GDM1 (cell line): ENCODE measurements at regions not wholly inside any gene's neighbourhood (a gene's known extent, or its start where the extent isn't known, plus 50 kb on each side); places are given as distances from the start of the nearest gene placed in this dataset.

Experiments used
- DNase-seq: peaks from one replicate; lab custom pipeline; 2025; lab: John Stamatoyannopoulos, UW

DNA sequence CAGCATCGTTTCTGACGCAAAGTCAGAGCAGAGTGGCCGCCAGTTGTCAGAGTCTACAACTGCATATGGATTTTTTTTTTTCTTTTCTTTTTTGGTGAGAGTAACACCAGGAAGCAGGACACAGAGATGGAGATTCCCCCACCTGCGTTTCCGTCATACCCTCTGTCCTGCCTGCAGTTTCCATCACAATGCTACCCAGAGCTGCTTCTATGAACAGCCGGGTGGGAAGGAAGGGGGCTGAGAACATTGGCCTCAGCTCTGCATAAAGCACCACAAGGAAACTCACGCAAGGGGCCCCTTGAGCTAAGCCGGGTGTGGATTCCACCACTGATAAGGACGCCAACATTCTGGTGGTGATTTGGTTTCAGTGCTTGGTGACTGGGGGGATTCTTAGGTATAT, 183.5 kb upstream of the AFDN start:
- DNase-seq: no peak

DNA sequence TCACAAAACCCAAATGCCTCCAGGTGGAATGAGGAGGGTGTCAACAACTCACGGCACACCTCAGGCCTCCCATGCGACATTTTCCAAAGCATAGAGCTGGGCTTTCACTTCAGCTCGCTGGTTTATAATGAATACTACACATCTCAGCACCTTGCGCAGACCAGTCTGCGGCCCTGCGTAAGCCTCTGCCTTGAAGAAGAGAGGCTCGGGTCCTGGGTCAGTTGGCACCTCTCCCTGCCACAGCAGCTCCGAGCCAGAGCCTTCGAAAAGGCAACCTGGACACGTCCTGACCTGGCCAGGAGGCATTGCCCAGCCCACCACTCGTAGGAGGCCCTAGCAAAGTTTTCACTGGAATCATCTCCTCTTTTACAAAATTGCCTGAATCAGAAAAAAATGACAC, 183.0 kb upstream of the AFDN start:
- no peak for DNase-seq

DNA sequence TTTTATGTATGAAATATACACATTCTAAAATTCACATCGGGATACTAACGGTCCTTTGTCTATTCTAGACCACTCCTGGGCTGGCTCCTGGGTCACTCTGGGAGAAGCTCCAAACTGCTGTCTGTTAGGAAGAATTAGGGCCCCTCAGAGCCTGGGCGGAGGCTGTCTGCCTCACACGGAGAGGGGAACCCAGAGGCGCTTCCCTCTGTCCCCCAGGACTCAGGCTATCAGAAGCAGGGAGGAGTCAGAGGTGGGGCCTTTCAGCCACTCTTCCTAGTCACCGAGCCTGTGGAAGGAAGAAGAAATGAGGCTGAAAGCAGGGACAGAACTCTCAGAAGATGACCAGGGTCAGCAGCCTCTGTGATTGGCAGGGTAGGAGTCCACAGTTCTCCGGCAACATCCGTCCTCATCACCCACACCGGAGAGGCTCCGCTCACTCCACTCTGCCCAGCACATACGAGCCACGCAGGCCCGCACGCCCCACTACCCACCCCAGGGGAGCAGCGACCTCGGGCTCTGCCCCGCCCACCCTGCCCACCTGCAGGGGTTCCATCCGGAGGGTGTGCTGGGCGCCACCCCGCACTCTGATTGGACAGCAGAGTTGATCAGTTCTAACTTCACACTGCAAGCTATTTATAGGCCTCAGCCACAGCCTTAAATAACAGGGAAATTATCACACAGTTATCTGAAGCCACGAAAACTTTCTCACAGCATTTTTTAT, 182.1 kb upstream of the AFDN start:
- DNase-seq: no peak

DNA sequence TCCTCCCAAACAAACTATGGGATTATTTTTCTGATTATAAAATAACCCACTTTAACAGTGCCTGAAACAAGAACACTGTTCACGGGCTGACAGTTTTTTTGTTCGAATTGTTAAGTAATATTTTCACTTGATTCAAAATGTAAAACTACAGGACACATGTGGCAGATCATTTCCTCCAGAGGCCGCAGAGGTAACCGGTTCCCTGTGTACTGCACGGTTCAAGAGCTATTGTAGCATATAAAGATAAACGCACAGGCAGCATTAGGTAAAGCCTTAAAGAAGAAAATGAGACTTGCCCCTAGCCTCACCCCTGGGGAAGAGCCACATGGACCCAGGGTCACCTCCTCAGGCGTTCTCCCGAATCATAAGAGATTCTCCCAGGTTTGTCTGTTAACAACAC, 181.3 kb upstream of the AFDN start:
- DNase-seq: no peak

DNA sequence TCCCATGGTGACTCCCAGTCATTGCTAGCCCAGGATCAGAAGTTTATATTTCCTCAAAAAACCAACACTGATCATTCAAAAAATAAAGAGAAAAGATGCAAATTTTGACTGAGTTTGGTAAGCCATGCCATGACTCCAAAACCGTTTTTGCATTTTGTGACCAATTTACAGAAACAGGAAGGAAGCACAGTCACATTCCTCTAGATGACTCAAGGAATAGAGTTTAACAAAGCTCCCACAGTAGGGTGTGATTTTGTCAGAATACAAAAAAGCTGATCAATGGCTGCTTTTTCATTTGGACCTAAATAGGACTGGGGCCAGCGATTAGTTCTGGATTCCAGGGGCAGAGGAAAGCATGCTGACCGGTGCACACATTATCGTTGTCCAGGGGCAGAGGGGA, 179.4 kb upstream of the AFDN start:
- no peak for DNase-seq

DNA sequence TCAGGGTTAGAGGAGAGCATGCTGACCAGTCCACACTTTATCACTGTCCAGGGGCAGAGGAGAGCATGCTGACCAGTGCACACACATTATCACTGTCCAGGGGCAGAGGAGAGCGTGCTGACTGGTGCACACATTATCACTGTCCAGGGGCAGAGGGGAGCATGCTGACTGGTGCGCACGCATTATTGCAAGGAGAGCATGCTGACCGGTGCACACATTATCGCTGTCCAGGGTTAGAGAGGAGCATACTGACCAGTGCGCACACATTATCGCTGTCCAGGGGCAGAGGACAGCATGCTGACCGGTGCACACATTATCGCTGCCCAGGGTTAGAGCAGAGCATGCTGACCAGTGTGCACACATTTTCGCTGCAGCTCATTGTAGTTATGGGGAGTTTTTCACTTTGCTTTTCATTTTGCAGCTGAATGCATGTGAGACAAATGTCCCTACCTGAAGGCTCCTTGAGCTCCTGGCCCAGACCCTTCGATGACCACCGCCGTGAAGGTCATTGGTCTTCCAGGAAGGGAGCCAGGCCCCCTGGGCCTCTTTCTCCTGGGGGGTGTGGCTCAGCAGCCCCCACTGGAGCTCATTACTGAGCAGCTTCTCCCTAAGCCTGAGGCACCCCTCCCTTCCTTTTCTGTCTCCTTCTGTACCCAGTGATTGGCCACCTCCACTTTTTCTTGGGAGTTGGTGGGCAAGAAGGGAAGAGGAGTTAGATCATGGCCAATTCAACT, 178.8 kb upstream of the AFDN start:
- no peak for DNase-seq

DNA sequence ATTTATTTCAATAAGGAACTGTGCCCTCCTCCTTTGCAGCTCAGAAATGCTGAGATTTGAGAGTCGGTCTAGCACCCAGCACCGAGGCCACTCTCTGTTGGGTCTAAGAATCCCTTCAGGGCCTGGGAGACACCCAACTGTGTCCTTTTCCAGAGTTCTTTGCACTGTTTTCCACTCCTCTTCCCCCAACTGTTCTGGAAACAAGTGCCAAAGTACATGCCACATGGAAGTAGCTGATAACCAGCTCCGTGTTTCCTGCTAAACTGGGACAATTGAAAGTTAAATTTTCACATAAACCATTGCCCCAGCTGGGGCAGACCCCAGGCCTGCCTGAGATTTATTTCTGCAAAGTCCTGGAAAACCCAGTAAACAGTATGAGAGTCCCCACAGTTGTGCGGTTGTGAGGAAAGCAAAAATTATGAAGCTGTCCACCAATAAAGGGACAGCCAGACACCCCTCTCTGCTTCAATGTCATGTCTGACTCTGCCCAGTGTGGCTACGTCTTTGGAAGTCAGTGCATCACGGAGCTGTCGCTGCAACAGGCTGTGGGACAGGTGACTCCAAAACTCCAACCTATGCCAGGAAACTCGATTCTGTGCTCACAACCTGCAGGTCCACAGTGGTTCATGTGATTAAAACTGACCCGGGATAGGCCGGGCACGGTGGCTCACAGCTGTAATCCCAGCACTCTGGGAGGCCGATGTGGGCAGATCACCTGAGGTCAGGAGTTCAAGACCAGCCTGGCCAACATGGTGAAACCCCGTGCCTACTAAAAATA, 178.0 kb upstream of the AFDN start:
- DNase-seq: no peak

DNA sequence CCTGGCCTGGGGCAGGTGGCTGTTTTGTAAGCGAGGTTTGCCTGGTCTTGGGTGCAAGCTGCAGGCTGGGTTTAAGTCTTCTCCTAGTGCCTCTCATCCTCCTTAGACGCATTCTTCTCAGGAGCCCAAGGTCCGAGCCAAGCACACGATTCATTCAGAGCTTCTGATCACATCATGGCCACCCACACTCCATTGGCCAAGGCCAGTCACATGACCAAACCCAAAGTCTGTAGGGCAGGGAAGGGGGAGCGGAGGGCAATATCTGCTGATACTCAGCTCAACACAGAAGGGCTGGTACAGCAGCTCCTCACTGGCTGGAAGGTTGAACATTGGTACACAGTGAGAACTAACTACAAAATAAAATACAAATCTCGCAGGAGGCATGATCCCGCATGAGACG, 177.2 kb upstream of the AFDN start:
- DNase-seq: no peak

DNA sequence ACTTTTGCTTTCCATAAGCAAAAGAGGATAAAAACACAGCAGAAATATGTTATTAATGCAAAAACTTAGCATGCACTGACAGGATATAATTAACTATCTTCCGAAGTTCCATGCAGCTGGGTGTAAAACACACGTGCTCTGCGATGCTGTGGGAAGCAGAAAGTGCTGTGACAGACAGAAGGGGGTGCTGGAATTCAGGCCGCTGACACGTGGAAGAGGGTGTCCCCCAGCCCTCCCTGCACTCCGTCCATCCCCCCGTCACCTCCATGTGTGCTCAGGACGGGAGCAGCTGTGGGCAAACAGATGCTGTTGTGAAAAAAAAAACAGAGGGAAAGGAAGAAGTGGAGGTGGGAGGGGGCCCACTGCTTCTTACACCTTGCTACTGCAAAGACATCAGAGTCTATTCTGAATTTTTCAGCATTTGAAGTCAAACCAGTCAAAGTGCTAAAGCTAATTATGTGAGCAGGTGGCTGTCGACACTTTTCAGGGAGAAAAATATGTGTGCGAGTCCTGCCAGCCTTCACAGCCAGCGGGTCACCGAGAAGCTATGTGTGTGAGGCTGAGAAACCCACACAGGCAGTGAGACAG, 175.9 kb upstream of the AFDN start:
- DNase-seq: no peak

DNA sequence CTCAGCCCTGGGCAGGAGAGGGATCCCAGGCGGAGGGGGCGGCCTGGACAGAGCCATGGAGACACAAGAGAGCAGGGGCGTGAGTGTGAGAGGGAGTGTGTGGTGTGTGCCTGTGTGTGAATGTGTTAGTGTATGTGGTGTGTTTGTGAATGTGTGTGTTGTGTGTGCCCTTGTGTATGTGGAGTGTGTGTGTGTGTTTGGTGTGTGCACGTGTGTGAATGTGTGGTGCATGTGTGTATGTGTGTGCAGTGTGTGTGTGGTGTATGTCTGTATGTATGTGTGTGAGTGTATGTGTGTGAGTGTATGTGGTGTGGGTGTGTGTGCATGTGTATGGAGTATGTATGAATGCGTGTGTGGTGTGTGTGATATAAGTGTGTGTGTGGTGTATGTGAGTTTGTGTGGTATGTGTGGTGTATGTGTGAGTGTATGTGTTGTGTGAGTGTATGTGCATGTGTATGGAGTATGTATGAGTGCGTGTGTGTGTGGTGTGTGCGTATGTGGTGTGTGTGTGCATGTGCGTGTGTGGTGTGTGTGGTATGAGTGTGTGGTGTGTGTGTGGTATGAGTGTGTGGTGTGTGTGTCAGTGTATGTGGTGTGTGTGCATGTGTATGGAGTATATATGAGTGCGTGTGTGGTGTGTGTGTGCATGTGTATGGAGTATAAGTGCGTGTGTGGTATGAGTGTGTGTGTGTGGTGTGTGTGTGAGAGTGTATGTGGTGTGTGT, 175.2 kb upstream of the AFDN start:
- DNase-seq: no peak

DNA sequence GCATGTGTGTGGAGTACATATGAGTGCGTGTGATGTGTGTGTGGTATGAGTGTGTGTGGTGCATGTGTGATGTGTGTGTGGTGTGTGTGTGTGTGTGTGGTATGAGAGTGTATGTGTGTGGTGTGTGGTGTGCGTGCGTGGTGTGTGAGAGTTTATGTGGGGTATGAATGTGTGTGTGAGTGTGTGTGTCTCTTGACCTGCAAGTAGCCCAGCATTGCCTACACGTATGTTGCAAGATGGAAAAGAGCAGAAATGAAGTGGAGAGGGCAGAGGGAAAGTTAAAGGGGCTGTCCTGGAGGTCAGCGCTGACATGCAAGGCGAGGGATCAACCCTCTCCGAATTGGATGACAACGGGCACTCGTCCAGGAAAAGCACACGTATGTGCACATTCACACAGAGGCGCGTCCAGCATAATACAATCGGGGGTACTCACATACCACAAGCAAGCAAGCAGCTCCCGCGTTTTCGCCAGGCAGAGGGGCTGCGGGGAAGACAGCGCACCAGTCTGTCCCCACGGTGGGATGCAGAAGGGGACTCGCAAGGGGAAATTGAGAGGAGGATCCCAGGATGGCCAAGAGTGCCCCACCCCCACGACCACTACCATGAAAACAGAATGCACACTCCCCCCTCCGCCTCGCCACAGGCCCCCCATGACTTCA, 174.5 kb upstream of the AFDN start:
- no peak for DNase-seq

DNA sequence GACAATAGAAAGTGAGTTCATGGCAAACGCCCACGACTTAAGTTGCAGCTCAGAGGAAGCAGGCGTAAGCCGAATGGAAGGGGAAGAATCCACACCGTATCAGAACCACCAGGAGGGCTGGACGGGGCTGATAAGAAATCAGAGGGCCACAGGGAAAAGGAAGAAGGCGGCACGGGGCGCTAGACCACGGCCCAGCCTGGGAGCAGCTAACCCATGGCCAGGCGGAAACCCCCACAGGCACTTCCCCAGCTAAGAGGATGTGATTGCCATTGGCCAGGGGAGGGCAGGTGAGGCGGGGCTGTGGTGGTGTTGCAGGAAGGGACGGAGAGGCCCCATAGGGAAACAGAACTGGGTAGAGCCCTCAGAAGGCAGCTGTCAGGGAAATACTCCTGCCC, 174.0 kb upstream of the AFDN start:
- DNase-seq: peak; percentile 12

DNA sequence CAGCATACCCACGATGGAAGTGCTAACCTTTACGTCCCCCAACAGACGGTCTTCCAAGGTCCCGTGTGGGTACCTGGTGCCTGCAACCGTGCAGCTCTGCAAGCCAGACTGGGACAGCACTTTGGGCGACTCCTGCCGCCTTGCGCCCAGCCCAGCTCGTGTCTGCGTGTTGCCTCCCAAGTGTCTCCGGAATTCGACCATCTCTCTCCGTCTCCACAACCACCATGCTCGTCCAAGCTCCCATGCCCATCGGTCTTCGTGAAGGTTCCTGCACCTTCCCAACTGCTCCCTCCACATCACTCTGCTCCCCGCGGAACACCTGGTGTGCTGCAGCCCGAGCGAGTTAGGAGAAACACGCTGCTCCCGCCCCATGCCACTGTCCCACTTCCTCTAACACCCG, 173.2 kb upstream of the AFDN start:
- DNase-seq: no peak

DNA sequence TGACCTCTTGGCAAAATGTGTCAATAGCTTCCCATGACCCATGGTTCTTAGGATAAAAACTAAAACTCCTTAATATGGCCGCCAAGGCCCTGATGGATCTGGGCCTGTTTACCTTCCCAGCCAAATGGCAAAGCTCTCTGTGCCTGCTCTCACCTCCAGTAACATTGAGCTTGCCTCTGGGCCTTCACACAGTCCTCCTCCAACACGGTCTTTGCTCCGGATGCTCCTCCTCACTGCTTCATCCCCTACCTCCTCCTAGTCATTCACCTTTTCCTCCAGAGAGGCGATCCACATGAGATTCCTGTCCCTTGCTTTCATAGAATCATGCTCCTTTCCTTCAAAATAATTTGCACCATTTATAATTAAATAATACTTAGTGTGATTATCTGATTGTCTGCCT, 172.3 kb upstream of the AFDN start:
- no peak for DNase-seq

DNA sequence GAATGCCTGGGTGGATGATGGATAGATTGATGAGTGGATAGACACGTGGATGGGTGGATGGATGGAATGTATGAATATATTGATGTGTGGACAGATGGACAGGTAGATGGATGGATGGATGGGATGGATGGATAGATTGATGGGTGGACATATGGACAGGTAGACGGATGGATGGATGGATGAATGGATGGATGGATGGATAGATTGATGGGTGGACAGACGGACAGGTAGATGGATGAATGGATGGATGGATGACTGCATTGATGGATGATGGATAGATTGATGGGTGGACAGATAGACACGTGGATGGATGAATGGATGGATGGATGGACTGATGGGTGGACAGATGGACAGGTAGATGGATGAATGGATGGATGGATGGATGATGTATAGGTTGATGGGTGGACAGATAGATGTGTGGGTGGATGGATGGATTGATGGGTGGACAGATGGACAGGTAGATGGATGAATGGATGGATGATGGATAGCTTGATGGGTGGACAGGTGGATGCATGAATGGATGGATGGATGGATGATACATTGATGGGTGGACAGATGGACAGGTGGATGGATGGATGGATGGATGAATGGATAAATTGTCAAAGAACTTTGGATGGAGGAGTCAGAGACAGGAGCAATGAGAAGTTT, 171.4 kb upstream of the AFDN start:
- no peak for DNase-seq

DNA sequence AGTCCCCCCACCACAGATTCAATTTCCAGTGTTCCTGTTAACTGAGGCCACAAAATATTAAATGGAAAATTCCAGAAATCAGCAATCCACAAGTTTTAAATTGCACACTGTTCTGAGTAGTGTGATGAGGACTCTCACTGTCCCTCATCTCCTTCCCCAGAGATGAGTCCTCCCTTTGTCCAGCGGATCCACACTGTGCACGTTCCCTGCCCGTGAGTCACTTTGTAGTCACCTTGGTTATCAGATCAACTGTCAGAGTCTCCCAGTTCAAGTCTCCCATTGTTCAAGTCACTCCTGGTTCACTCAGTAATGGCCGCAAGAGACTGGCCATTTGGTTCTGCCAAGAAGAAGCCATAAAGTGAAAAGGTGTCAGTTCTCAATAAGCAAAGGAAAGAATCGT, 168.6 kb upstream of the AFDN start:
- no peak for DNase-seq

DNA sequence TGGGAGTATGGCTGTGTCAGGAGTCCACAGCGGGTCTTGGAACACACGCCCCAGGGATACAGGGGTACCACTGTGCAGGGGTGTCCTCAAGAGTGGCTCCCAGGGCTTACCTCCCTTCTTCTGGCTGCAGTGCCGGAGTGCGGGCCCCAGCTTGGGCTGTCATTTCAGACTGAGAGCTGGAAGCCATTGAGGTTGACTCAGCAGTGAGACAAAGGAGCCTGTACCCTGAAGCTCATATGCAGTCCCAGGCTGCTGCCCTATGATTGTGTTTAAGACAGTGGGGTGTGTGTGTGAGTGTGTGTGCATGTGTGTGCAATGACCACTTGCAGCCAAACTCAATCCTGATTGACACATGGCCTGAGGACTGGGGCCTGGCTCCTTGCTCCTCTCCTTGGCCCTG, 167.7 kb upstream of the AFDN start:
- no peak for DNase-seq

DNA sequence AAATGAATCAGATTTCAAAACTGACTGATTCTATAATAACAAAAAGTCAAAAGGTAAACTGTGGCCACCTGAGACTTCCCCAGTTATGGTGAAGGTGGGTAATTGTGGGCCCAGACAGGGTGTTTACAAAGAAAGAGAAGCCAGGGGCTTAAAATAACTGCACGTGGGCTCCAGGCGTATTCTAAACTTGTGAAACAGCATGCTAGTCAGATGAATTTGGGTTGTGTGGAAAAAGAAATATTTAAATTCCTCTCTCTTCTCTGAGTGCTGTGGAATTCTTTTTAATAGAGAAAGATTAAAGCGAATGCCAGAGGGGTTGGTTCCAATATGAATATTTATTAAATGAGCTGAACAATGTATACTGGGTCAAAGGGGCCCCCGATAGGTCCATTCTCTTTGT, 166.3 kb upstream of the AFDN start:
- no peak for DNase-seq

DNA sequence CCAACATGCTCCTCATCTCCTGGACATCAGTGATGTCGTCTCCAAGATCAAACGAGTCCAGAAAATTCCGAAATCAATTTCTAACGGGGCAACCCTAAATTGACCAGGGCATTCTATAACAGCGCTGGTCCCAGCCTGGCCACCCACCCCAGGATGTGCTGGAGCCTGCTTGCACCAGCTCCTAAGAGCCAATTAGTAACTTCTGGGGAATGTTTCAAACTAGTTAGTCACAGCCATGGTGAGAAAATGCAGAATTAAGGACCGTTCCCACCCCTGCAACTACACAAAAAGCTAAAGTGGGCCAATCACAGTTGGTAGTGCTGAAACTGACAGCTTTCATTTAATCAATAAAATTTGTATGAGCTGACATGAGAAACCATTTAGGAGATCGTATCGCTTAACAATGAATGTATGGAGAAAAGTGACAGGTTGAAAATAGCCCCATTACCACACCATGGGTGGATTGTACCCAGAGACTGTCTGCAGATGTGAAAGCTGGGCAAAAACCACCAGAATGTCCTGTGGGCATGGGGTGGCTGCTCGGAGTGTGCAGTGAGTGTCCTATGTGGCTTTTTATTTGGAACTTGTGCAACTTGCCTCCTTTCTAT, 165.7 kb upstream of the AFDN start:
- no peak for DNase-seq

DNA sequence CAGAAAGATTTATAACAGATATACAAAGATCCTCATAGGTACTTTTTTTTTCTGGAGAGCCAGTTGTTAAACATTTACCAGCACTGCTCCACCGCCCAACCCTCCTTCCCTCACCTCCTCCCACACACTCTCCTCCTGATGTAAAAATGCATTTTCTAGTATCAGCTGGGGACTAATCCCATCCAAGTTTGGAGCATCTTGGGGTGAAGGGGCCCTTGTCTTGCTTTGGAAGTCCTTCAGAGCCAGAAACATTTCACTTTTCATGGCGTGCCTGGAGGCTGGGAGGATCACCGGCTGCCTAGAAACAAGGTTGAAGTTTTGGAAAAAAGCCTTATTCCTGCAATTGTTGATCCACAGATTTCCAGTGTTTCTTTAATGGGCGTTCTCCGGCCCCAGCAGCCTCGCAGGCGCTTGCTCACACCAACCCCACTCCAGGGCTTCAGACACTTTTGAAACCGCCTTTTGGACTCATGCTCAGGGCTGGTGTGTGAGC, 165.1 kb upstream of the AFDN start:
- DNase-seq: no peak
